Upper lobe of right lung (tissue), 1 donor: ENCODE measurements at regions not wholly inside any gene's neighbourhood (a gene's known extent, or its start where the extent isn't known, plus 50 kb on each side); places are given as distances from the start of the nearest gene placed in this dataset.

Experiments
- ATAC-seq: fragments of 200-7000 bp; cut with Tn5 transposase; one replicate; pipeline ENCODE4 v1.9.1; 2020; ENCODE audit warnings: mild to moderate bottlenecking, moderate library complexity
- DNase-seq: peaks from one replicate; pipeline ENCODE4 v3.0.0-alpha.2; 2020
- H3K27ac ChIP-seq: fragments of 200-600 bp; one replicate; pipeline ENCODE4 v1.8.0; 2022
- H3K27me3 ChIP-seq: fragments of 200-600 bp; one replicate; pipeline ENCODE4 v1.8.0; 2022; ENCODE audit warnings: mild to moderate bottlenecking
- H3K36me3 ChIP-seq: fragments of 200-600 bp; one replicate; pipeline ENCODE4 v1.8.0; 2022
- H3K4me1 ChIP-seq: fragments of 200-600 bp; one replicate; pipeline ENCODE4 v1.8.0; 2022
- H3K4me3 ChIP-seq: fragments of 200-600 bp; one replicate; pipeline ENCODE4 v1.8.0; 2022; ENCODE audit warnings: mild to moderate bottlenecking
- H3K9me3 ChIP-seq: fragments of 200-600 bp; one replicate; pipeline ENCODE4 v1.8.0; 2022
- intact Hi-C: fragments of 100-400 bp; cut with DNase I; formaldehyde crosslinking; loops from one replicate; pipeline ENCODE4 v1.11.0; 2022
- TF ChIP-seq, protein P1 (sequence below): fragments of 200-600 bp; IDR thresholded peaks from one replicate; pipeline ENCODE4 v1.8.0; 2022; ENCODE audit warnings: antibody characterized with exemption
- donor health status: DM: no; HTN: yes; CAD: no; lungs with severe emphysema.

GRCh38 chr2:226524381-226524843, 275.2 kb downstream of the IRS1 start:
- H3K27ac ChIP-seq: no peak overlapping the region
- no peak overlapping the region for H3K4me3 ChIP-seq
- no peaks in the 10 kb centered on the region for H3K36me3 ChIP-seq
- ATAC-seq (peak; percentile 48), DNase-seq (no peak)
- no peaks in the 10 kb centered on the region for H3K27me3 ChIP-seq
- H3K9me3 ChIP-seq: no peaks in the 10 kb centered on the region
- H3K4me1 ChIP-seq: no peaks in the 10 kb centered on the region
- intact Hi-C loops: no loop called here
- TF ChIP-seq, protein P1, sequence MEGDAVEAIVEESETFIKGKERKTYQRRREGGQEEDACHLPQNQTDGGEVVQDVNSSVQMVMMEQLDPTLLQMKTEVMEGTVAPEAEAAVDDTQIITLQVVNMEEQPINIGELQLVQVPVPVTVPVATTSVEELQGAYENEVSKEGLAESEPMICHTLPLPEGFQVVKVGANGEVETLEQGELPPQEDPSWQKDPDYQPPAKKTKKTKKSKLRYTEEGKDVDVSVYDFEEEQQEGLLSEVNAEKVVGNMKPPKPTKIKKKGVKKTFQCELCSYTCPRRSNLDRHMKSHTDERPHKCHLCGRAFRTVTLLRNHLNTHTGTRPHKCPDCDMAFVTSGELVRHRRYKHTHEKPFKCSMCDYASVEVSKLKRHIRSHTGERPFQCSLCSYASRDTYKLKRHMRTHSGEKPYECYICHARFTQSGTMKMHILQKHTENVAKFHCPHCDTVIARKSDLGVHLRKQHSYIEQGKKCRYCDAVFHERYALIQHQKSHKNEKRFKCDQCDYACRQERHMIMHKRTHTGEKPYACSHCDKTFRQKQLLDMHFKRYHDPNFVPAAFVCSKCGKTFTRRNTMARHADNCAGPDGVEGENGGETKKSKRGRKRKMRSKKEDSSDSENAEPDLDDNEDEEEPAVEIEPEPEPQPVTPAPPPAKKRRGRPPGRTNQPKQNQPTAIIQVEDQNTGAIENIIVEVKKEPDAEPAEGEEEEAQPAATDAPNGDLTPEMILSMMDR: no peak

DNA sequence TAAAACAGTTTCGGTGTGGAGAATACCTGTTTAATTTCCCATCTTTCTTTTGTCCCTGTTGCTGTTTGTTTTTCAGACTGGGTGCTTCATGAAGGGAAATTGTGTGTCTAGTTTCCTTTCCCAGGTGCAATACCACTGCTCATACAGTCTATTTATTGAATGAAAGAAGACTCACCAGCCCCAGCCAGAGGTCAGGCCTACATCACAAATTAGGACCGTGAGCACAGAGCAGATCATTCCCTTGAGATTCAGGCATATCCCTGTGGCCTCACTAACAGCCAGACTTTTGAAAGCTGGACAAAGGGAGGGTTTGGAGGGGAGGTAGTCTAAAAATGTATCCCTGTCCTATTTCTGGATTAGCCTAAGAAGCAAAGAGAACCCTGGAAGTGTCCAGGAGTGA, 278.9 kb downstream of the IRS1 start:
- H3K4me3 ChIP-seq: no peak overlapping the region
- TF ChIP-seq, protein P1: no peak
- intact Hi-C loops: no loop called here
- H3K27me3 ChIP-seq: no peaks in the 10 kb centered on the region
- no peak overlapping the region for H3K27ac ChIP-seq
- DNase-seq: no peak
- no peaks in the 10 kb centered on the region for H3K36me3 ChIP-seq
- ATAC-seq: no peak
- no peaks in the 10 kb centered on the region for H3K9me3 ChIP-seq
- no peaks in the 10 kb centered on the region for H3K4me1 ChIP-seq

GRCh38 chr2:226515344-226516055, 284.1 kb downstream of the IRS1 start:
- Histone ChIP-seq H3K4me3 (no peak overlapping the region), H3K27me3 (no peaks in the 10 kb centered on the region), H3K4me1 (no peaks in the 10 kb centered on the region), H3K27ac (no peak overlapping the region), H3K36me3 (no peaks in the 10 kb centered on the region), H3K9me3 (no peaks in the 10 kb centered on the region)
- TF ChIP-seq, protein P1: no peak
- no peak for ATAC-seq
- intact Hi-C loops: no loop called here
- no peak for DNase-seq

- ATAC-seq: no peak
- TF ChIP-seq, protein P1: no peak
- intact Hi-C loops: no loop called here
- H3K9me3 ChIP-seq: no peaks in the 10 kb centered on the region
- no peaks in the 10 kb centered on the region for H3K27me3 ChIP-seq
- no peak overlapping the region for H3K27ac ChIP-seq
- H3K4me1 ChIP-seq: no peaks in the 10 kb centered on the region
- no peak for DNase-seq
- no peak overlapping the region for H3K4me3 ChIP-seq
- no peaks in the 10 kb centered on the region for H3K36me3 ChIP-seq
Observed at GRCh38 chr2:226514895-226515294, 284.7 kb downstream of the IRS1 start.

- Histone ChIP-seq H3K36me3 (no peaks in the 10 kb centered on the region), H3K9me3 (no peaks in the 10 kb centered on the region), H3K27me3 (no peaks in the 10 kb centered on the region), H3K27ac (no peak overlapping the region), H3K4me1 (no peaks in the 10 kb centered on the region), H3K4me3 (no peak overlapping the region)
- DNase-seq (no peak), ATAC-seq (no peak)
- TF ChIP-seq, protein P1: no peak
- intact Hi-C loops: no loop called here
Observed at GRCh38 chr2:226511311-226511710, 288.3 kb downstream of the IRS1 start.

- H3K27me3 ChIP-seq: no peaks in the 10 kb centered on the region
- no peaks in the 10 kb centered on the region for H3K4me1 ChIP-seq
- no peaks in the 10 kb centered on the region for H3K9me3 ChIP-seq
- no peaks in the 10 kb centered on the region for H3K36me3 ChIP-seq
- ATAC-seq (no peak), DNase-seq (no peak)
- TF ChIP-seq, protein P1: no peak
- intact Hi-C loops: no loop called here
- H3K4me3 ChIP-seq: no peak overlapping the region
- H3K27ac ChIP-seq: no peak overlapping the region
Observed at GRCh38 chr2:226508683-226509082, 290.9 kb downstream of the IRS1 start.
